Neuronal stem cell (in vitro differentiated cells): ENCODE measurements at regions not wholly inside any gene's neighbourhood (a gene's known extent, or its start where the extent isn't known, plus 50 kb on each side); places are given as distances from the start of the nearest gene placed in this dataset.

Experiments
- DNase-seq: peaks from one replicate; pipeline ENCODE4 v3.0.0-alpha.2; 2013; ENCODE audit warnings: low spot score
- H2AFZ ChIP-seq: one replicate; pipeline ENCODE4 v1.6.1; 2013; ENCODE audit warnings: mild to moderate bottlenecking, low read length, inconsistent platforms
- H2AK5ac ChIP-seq: 2 replicates; pipeline ENCODE4 v1.6.1; 2013; ENCODE audit warnings: low read depth, mild to moderate bottlenecking, inconsistent platforms, low read length, moderate library complexity, mixed read lengths
- H2BK120ac ChIP-seq: 2 replicates; pipeline ENCODE4 v1.6.1; 2013; ENCODE audit warnings: low read depth, mild to moderate bottlenecking, inconsistent platforms, low read length, moderate library complexity, mixed read lengths
- H2BK12ac ChIP-seq: one replicate; pipeline ENCODE4 v1.6.1; 2013; ENCODE audit warnings: low read length, inconsistent platforms
- H2BK15ac ChIP-seq: 2 replicates; pipeline ENCODE4 v1.6.1; 2013; ENCODE audit warnings: mild to moderate bottlenecking, low read length, inconsistent platforms, mixed read lengths
- H2BK5ac ChIP-seq: one replicate; pipeline ENCODE4 v1.6.1; 2013; ENCODE audit warnings: inconsistent platforms, mild to moderate bottlenecking, low read length, moderate library complexity
- H3K14ac ChIP-seq: one replicate; pipeline ENCODE4 v1.6.1; 2013; ENCODE audit warnings: low read length, inconsistent platforms
- H3K18ac ChIP-seq: 2 replicates; pipeline ENCODE4 v1.6.1; 2013; ENCODE audit warnings: low read length, inconsistent platforms
- H3K23ac ChIP-seq: 2 replicates; pipeline ENCODE4 v1.6.1; 2013; ENCODE audit warnings: low read depth, mild to moderate bottlenecking, mixed read lengths, low read length, inconsistent platforms; ENCODE audit not compliant: poor library complexity
- H3K27ac ChIP-seq: replicated peaks from 3 replicates; pipeline ENCODE4 v1.5.1; 2013; ENCODE audit warnings: low read length, inconsistent platforms
- H3K27me3 ChIP-seq, 3 experiments: 2 replicates each; pipeline ENCODE4 v1.6.1; 2013; ENCODE audit warnings: low read length in 3 of 3, mild to moderate bottlenecking in 2 of 3, inconsistent platforms in 1 of 3, low read depth in 1 of 3, mixed read lengths in 1 of 3, moderate library complexity in 1 of 3; ENCODE audit not compliant: control insufficient read depth in 3 of 3, insufficient read depth in 3 of 3
- H3K36me3 ChIP-seq, 2 donors: replicated peaks in 1 of 2; 2 replicates each; pipeline ENCODE4 v1.6.1; 2013; ENCODE audit warnings: low read length in 2 of 2; ENCODE audit not compliant: control insufficient read depth in 2 of 2, insufficient read depth in 2 of 2
- H3K4ac ChIP-seq: 2 replicates; pipeline ENCODE4 v1.6.1; 2013; ENCODE audit warnings: inconsistent platforms, mild to moderate bottlenecking, low read length, moderate library complexity
- H3K4me1 ChIP-seq, 2 donors: 1 replicate in 1 of 2; 2 replicates in 1 of 2; pipeline ENCODE4 v1.6.1; 2013; ENCODE audit warnings: low read length in 2 of 2, low read depth in 1 of 2; ENCODE audit not compliant: control insufficient read depth in 2 of 2, insufficient read depth in 1 of 2
- H3K4me2 ChIP-seq: one replicate; pipeline ENCODE4 v1.6.1; 2013; ENCODE audit warnings: mild to moderate bottlenecking, low read length, inconsistent platforms; ENCODE audit not compliant: insufficient read depth, poor library complexity, severe bottlenecking
- H3K4me3 ChIP-seq, 2 donors: 2 replicates each; pipeline ENCODE4 v1.5.1; 2013; ENCODE audit warnings: low read length in 2 of 2, mild to moderate bottlenecking in 2 of 2, inconsistent platforms in 1 of 2, moderate library complexity in 1 of 2
- H3K79me1 ChIP-seq: one replicate; pipeline ENCODE4 v1.6.1; 2013; ENCODE audit warnings: low read depth, mild to moderate bottlenecking, inconsistent platforms, low read length, moderate library complexity
- H3K9ac ChIP-seq: one replicate; pipeline ENCODE4 v1.6.1; 2013; ENCODE audit warnings: mild to moderate bottlenecking, low read depth, low read length, inconsistent platforms; ENCODE audit not compliant: poor library complexity
- H3K9me3 ChIP-seq, 2 donors: replicated peaks in 1 of 2; 2 replicates each; pipeline versions ENCODE3 to v1.6.1; 2013; ENCODE audit warnings: low read length in 2 of 2, mild to moderate bottlenecking in 2 of 2, inconsistent platforms in 1 of 2, low read depth in 1 of 2, mixed read lengths in 1 of 2, moderate library complexity in 1 of 2; ENCODE audit not compliant: control insufficient read depth in 2 of 2, insufficient read depth in 1 of 2
- H4K8ac ChIP-seq: one replicate; pipeline ENCODE4 v1.6.1; 2013; ENCODE audit warnings: low read depth, mild to moderate bottlenecking, inconsistent platforms, low read length, moderate library complexity
- H4K91ac ChIP-seq: one replicate; pipeline ENCODE4 v1.6.1; 2013; ENCODE audit warnings: low read length, low read depth, mild to moderate bottlenecking, inconsistent platforms; ENCODE audit not compliant: poor library complexity
- WGBS, 2 donors: extraction: QIAGEN DNeasy Blood & Tissue Kit; methylation state at CpG; one replicate each; pipeline ENCODE4 v1.1.7; 2013; ENCODE audit warnings: missing lambda C conversion rate in 2 of 2, mixed read lengths in 1 of 2; ENCODE audit not compliant: insufficient read length in 2 of 2, insufficient replicate concordance in 1 of 2; ENCODE audit errors: extremely low coverage in 2 of 2; 5-methylcytosine and 5-hydroxymethylcytosine counted together

- Histone ChIP-seq H2BK5ac (no peak overlapping the region), H3K18ac (no peak overlapping the region), H3K4me2 (no peak overlapping the region), H2AK5ac (no peak overlapping the region), H3K27ac (no peak overlapping the region), H2BK12ac (no peak overlapping the region), H3K4ac (no peak overlapping the region), H3K36me3 (no peaks in the 10 kb centered on the region), H4K91ac (no peak overlapping the region), H2BK120ac (no peak overlapping the region), H2BK15ac (no peak overlapping the region), H3K4me3 (no peak overlapping the region), H3K14ac (no peak overlapping the region), H3K79me1 (no peaks in the 10 kb centered on the region), H3K9me3 (no peaks in the 10 kb centered on the region), H3K4me1 (peaks cover 0 to 4% of the 10 kb centered on the region in 2 donors), H3K23ac (no peak overlapping the region), H4K8ac (no peak overlapping the region), H3K9ac (no peak overlapping the region), H3K27me3 (no peaks in the 10 kb centered on the region), H2AFZ (no peak overlapping the region)
- WGBS, 2 donors, result no CpG with 5 or more reads among the region's 4 CpGs
- no peak for DNase-seq
These were observed 945.5 kb downstream of the SORCS3 start for GRCh38 chr10:105586451-105587098.

- Histone ChIP-seq H3K4me3 (no peak overlapping the region), H2AK5ac (no peak overlapping the region), H4K91ac (no peak overlapping the region), H3K79me1 (no peaks in the 10 kb centered on the region), H3K14ac (no peak overlapping the region), H3K36me3 (no peaks in the 10 kb centered on the region), H3K18ac (no peak overlapping the region), H2BK12ac (no peak overlapping the region), H3K27me3 (no peaks in the 10 kb centered on the region), H2AFZ (no peak overlapping the region), H3K9me3 (no peaks in the 10 kb centered on the region), H3K27ac (no peak overlapping the region), H2BK120ac (no peak overlapping the region), H4K8ac (no peak overlapping the region), H3K4me2 (no peak overlapping the region), H2BK15ac (no peak overlapping the region), H3K9ac (no peak overlapping the region), H3K23ac (no peak overlapping the region), H3K4me1 (no peaks in the 10 kb centered on the region), H2BK5ac (no peak overlapping the region), H3K4ac (no peak overlapping the region)
- no peak for DNase-seq
- no CpG with 5 or more reads among the region's 5 CpGs for WGBS, 2 donors
These were observed 944.7 kb downstream of the SORCS3 start for GRCh38 chr10:105585753-105586152.

- no peak overlapping the region for H3K4me3 ChIP-seq
- H2AK5ac ChIP-seq, result no peak overlapping the region
- no peak overlapping the region for H2AFZ ChIP-seq
- no peaks in the 10 kb centered on the region for H3K4me1 ChIP-seq
- H3K23ac ChIP-seq, result no peak overlapping the region
- H4K8ac ChIP-seq, result no peak overlapping the region
- H3K9ac ChIP-seq, result no peak overlapping the region
- H3K79me1 ChIP-seq, result no peaks in the 10 kb centered on the region
- H3K18ac ChIP-seq, result no peak overlapping the region
- H3K27me3 ChIP-seq, result no peaks in the 10 kb centered on the region
- H3K36me3 ChIP-seq, result no peaks in the 10 kb centered on the region
- H2BK120ac ChIP-seq, result no peak overlapping the region
- no peak overlapping the region for H2BK12ac ChIP-seq
- H2BK15ac ChIP-seq, result no peak overlapping the region
- H3K14ac ChIP-seq, result no peak overlapping the region
- H3K9me3 ChIP-seq, result no peaks in the 10 kb centered on the region
- no peak overlapping the region for H3K27ac ChIP-seq
- DNase-seq, result no peak
- H3K4me2 ChIP-seq, result no peak overlapping the region
- H3K4ac ChIP-seq, result no peak overlapping the region
- no peak overlapping the region for H2BK5ac ChIP-seq
- H4K91ac ChIP-seq, result no peak overlapping the region
These were observed 944.1 kb downstream of the SORCS3 start for GRCh38 chr10:105585171-105585570.

GRCh38 chr10:105579112-105579511, 938.0 kb downstream of the SORCS3 start:
- no peak overlapping the region for H3K4ac ChIP-seq
- no peak overlapping the region for H3K9ac ChIP-seq
- H3K18ac ChIP-seq, result no peak overlapping the region
- no peak overlapping the region for H2BK12ac ChIP-seq
- no CpG with 5 or more reads among the region's 5 CpGs for WGBS, 2 donors
- H2BK15ac ChIP-seq, result no peak overlapping the region
- no peak overlapping the region for H3K4me2 ChIP-seq
- peak overlapping the region in 1 of 2 donors; percentile 40 for H3K4me3 ChIP-seq
- H3K4me1 ChIP-seq, result no peaks in the 10 kb centered on the region
- peak overlapping the region; percentile 51 for H2AFZ ChIP-seq
- peaks cover 1% of the 10 kb centered on the region for H3K79me1 ChIP-seq
- no peak overlapping the region for H3K14ac ChIP-seq
- DNase-seq, result no peak
- no peak overlapping the region for H2AK5ac ChIP-seq
- no peak overlapping the region for H2BK5ac ChIP-seq
- no peak overlapping the region for H2BK120ac ChIP-seq
- H3K36me3 ChIP-seq, result no peaks in the 10 kb centered on the region
- no peak overlapping the region for H4K91ac ChIP-seq
- H3K27me3 ChIP-seq, result no peaks in the 10 kb centered on the region
- no peak overlapping the region for H3K23ac ChIP-seq
- no peaks in the 10 kb centered on the region for H3K9me3 ChIP-seq
- no peak overlapping the region for H3K27ac ChIP-seq
- no peak overlapping the region for H4K8ac ChIP-seq
